HG02973 (cell line): ENCODE measurements at regions not wholly inside any gene's neighbourhood (a gene's known extent, or its start where the extent isn't known, plus 50 kb on each side); places are given as distances from the start of the nearest gene placed in this dataset.
A peak's percentile ranks its signal among the peaks of the same experiment; 100 is the strongest.

Experiments used
- ATAC-seq: cut with Tn5 transposase; IDR thresholded peaks from one replicate; pipeline ENCODE4 v1.9.1; 2021; ENCODE audit warnings: moderate library complexity; ENCODE audit not compliant: unreplicated experiment

- no peak for ATAC-seq
These were observed 431.9 kb upstream of the GJE1 start for GRCh38 chr6:141700819-141701218.

- peak; percentile 92 for ATAC-seq
These were observed 443.8 kb upstream of the GJE1 start for GRCh38 chr6:141688916-141689315.

GRCh38 chr6:141685416-141685815 is 447.3 kb upstream of the GJE1 start:
- no peak for ATAC-seq

GRCh38 chr6:141682391-141682790 is 450.3 kb upstream of the GJE1 start:
- ATAC-seq: no peak

- ATAC-seq: peak; percentile 65
These were observed 455.0 kb upstream of the GJE1 start for GRCh38 chr6:141677598-141678211.

- ATAC-seq: no peak
These were observed 456.8 kb upstream of the GJE1 start for GRCh38 chr6:141675957-141676356.

- no peak for ATAC-seq
These were observed 463.6 kb upstream of the GJE1 start for GRCh38 chr6:141669141-141669540.

- ATAC-seq: no peak
These were observed 465.0 kb upstream of the GJE1 start for GRCh38 chr6:141667580-141668309.

- no peak for ATAC-seq
These were observed 466.5 kb upstream of the GJE1 start for GRCh38 chr6:141666187-141666586.

GRCh38 chr6:141664744-141665143 is 468.0 kb upstream of the GJE1 start:
- ATAC-seq: no peak

- ATAC-seq: no peak
These were observed 473.1 kb upstream of the GJE1 start for GRCh38 chr6:141659582-141659981.

- no peak for ATAC-seq
These were observed 474.0 kb upstream of the GJE1 start for GRCh38 chr6:141658696-141659095.

GRCh38 chr6:141657812-141658211 is 474.9 kb upstream of the GJE1 start:
- no peak for ATAC-seq

- no peak for ATAC-seq
These were observed 479.1 kb upstream of the GJE1 start for GRCh38 chr6:141653590-141653989.

- no peak for ATAC-seq
These were observed 490.8 kb upstream of the GJE1 start for GRCh38 chr6:141641951-141642350.

GRCh38 chr6:141641406-141641805 is 491.3 kb upstream of the GJE1 start:
- ATAC-seq: no peak

GRCh38 chr6:141635621-141636020 is 497.1 kb upstream of the GJE1 start:
- no peak for ATAC-seq

- ATAC-seq: no peak
These were observed 498.5 kb upstream of the GJE1 start for GRCh38 chr6:141634269-141634668.

- ATAC-seq: no peak
These were observed 508.4 kb upstream of the GJE1 start for GRCh38 chr6:141624301-141624700.

GRCh38 chr6:141618180-141618581 is 514.5 kb upstream of the GJE1 start:
- no peak for ATAC-seq

- ATAC-seq: no peak
These were observed 522.0 kb upstream of the GJE1 start for GRCh38 chr6:141610741-141611140.

GRCh38 chr6:141607956-141608355 is 524.8 kb upstream of the GJE1 start:
- ATAC-seq: no peak

- no peak for ATAC-seq
These were observed 534.2 kb upstream of the GJE1 start for GRCh38 chr6:141598487-141598886.
